Cardiac muscle cell (in vitro differentiated cells and primary cell): ENCODE measurements at regions not wholly inside any gene's neighbourhood (a gene's known extent, or its start where the extent isn't known, plus 50 kb on each side); places are given as distances from the start of the nearest gene placed in this dataset.

Experiments used
- DNase-seq, 2 donors: peaks; one replicate each; pipeline versions ENCODE4 v3.0.0 to v3.0.0-alpha.2; 2010 to 2017; ENCODE audit warnings: low read depth in 1 of 2, low spot score in 1 of 2
- H3K27ac ChIP-seq: fragments of 200-600 bp; sonication (generic); 2 replicates; pipeline ENCODE4 v1.5.1; 2016
- H3K27me3 ChIP-seq: fragments of 200-600 bp; sonication (generic); 2 replicates; pipeline ENCODE4 v1.6.0; 2016; ENCODE audit warnings: control low read depth
- H3K36me3 ChIP-seq: fragments of 200-600 bp; sonication (generic); 2 replicates; pipeline ENCODE4 v1.5.1; 2016; ENCODE audit warnings: control low read depth
- H3K4me1 ChIP-seq: fragments of 200-600 bp; sonication (generic); 2 replicates; pipeline ENCODE4 v1.8.1; 2017; ENCODE audit warnings: low read depth, mild to moderate bottlenecking, mixed run types
- H3K4me3 ChIP-seq: fragments of 200-600 bp; sonication (generic); 2 replicates; pipeline ENCODE4 v1.5.1; 2016; ENCODE audit warnings: mild to moderate bottlenecking
- H3K9me3 ChIP-seq: fragments of 200-600 bp; sonication (generic); 2 replicates; pipeline ENCODE4 v1.5.1; 2017; ENCODE audit warnings: low read depth, mild to moderate bottlenecking, control low read depth
- CTCF ChIP-seq: IDR thresholded peaks from 2 replicates; pipeline ENCODE4 v1.5.1; 2012; ENCODE audit warnings: low read depth, mild to moderate bottlenecking, low read length

- H3K36me3 ChIP-seq: no peaks in the 10 kb centered on the region
Measured at GRCh38 chr21:22900490-22900889, 1902.3 kb downstream of the NCAM2 start.

GRCh38 chr21:22903851-22904250 lies 1905.6 kb downstream of the NCAM2 start:
- no peaks in the 10 kb centered on the region for H3K4me1 ChIP-seq
- DNase-seq: no peak
- H3K27ac ChIP-seq: no peak overlapping the region
- no peak overlapping the region for H3K4me3 ChIP-seq
- no peak for TF ChIP-seq CTCF
- no peaks in the 10 kb centered on the region for H3K9me3 ChIP-seq
- no peaks in the 10 kb centered on the region for H3K36me3 ChIP-seq
- H3K27me3 ChIP-seq: no peaks in the 10 kb centered on the region

More at GRCh38 chr21:22900490-22900889, 1902.3 kb downstream of the NCAM2 start:
- no peaks in the 10 kb centered on the region for H3K27me3 ChIP-seq
- H3K27ac ChIP-seq: no peak overlapping the region
- no peak for DNase-seq
- no peaks in the 10 kb centered on the region for H3K9me3 ChIP-seq
- H3K4me1 ChIP-seq: no peaks in the 10 kb centered on the region
- H3K4me3 ChIP-seq: no peak overlapping the region
- TF ChIP-seq CTCF: no peak

GRCh38 chr21:22904385-22904784 lies 1906.2 kb downstream of the NCAM2 start:
- Histone ChIP-seq H3K27me3 (no peaks in the 10 kb centered on the region), H3K36me3 (no peaks in the 10 kb centered on the region), H3K4me3 (no peak overlapping the region), H3K4me1 (no peaks in the 10 kb centered on the region), H3K9me3 (no peaks in the 10 kb centered on the region), H3K27ac (no peak overlapping the region)
- TF ChIP-seq CTCF: no peak
- DNase-seq: no peak

- H3K27me3 ChIP-seq: no peaks in the 10 kb centered on the region
- DNase-seq: no peak
- no peak overlapping the region for H3K27ac ChIP-seq
- no peaks in the 10 kb centered on the region for H3K36me3 ChIP-seq
- H3K9me3 ChIP-seq: no peaks in the 10 kb centered on the region
- no peak overlapping the region for H3K4me3 ChIP-seq
- H3K4me1 ChIP-seq: no peaks in the 10 kb centered on the region
- no peak for TF ChIP-seq CTCF
Measured at GRCh38 chr21:22925032-22925431, 1926.8 kb downstream of the NCAM2 start.

- Histone ChIP-seq H3K4me1 (no peaks in the 10 kb centered on the region), H3K36me3 (no peaks in the 10 kb centered on the region), H3K9me3 (no peaks in the 10 kb centered on the region), H3K4me3 (no peak overlapping the region), H3K27ac (no peak overlapping the region), H3K27me3 (no peaks in the 10 kb centered on the region)
- DNase-seq: no peak
- TF ChIP-seq CTCF: no peak
Measured at GRCh38 chr21:22927469-22927868, 1929.3 kb downstream of the NCAM2 start.

- Histone ChIP-seq H3K9me3 (no peaks in the 10 kb centered on the region), H3K4me3 (no peak overlapping the region), H3K4me1 (peaks cover 5% of the 10 kb centered on the region), H3K27me3 (no peaks in the 10 kb centered on the region), H3K36me3 (no peaks in the 10 kb centered on the region), H3K27ac (no peak overlapping the region)
- no peak for DNase-seq
- no peak for TF ChIP-seq CTCF
Measured at GRCh38 chr21:22941779-22942490, 1943.7 kb downstream of the NCAM2 start.
